IMR-90 (cell line): ENCODE measurements at regions not wholly inside any gene's neighbourhood (a gene's known extent, or its start where the extent isn't known, plus 50 kb on each side); places are given as distances from the start of the nearest gene placed in this dataset.
A peak's percentile ranks its signal among the peaks of the same experiment; 100 is the strongest.

ENCODE experiments used
- ATAC-seq: fragments of 200-7000 bp; cut with Tn5 transposase; 2 replicates; pipeline ENCODE4 v1.9.1; 2020; ENCODE audit warnings: low read depth, mild to moderate bottlenecking, moderate library complexity
- BruUV-seq: library from RNA; stranded (reverse); fragments of 400-500 nt; replicated peaks from 2 replicates; lab custom pipeline; 2021; lab: Mats Ljungman, UMichigan
- CTCF ChIA-PET: fragments of 300-600 bp; formaldehyde crosslinking; extraction: SDS; loops from one replicate; lab custom pipeline; 2021; ENCODE audit warnings: antibody characterized with exemption; lab: Yijun Ruan, JAX
- POLR2A ChIA-PET: fragments of 300-600 bp; sonication (Branson Sonifier 250); formaldehyde crosslinking; loops from one replicate; lab custom pipeline; 2022; ENCODE audit warnings: antibody characterized with exemption; ENCODE audit not compliant: unreplicated experiment; lab: Charles Lee
- DNase-seq: peaks from one replicate; pipeline ENCODE4 v3.0.0; 2013
- H2AFZ ChIP-seq: replicated peaks from 2 replicates; pipeline ENCODE3; 2013; ENCODE audit warnings: low read length, mild to moderate bottlenecking; ENCODE audit not compliant: poor library complexity
- H2AK5ac ChIP-seq: 2 replicates; pipeline ENCODE4 v1.6.1; 2013; ENCODE audit warnings: low read depth, low read length, inconsistent platforms
- H2AK9ac ChIP-seq: replicated peaks from 2 replicates; pipeline ENCODE3; 2013; ENCODE audit warnings: mild to moderate bottlenecking, low read depth, low read length, moderate library complexity; ENCODE audit not compliant: poor library complexity
- H2BK120ac ChIP-seq: 2 replicates; pipeline ENCODE4 v1.6.1; 2013; ENCODE audit warnings: low read depth, low read length, inconsistent platforms
- H2BK15ac ChIP-seq: 3 replicates; pipeline ENCODE4 v1.6.1; 2013; ENCODE audit warnings: low read depth, low read length, inconsistent platforms
- H2BK20ac ChIP-seq: 2 replicates; pipeline ENCODE4 v1.6.1; 2013; ENCODE audit warnings: low read depth, mild to moderate bottlenecking, inconsistent platforms, low read length, moderate library complexity
- H2BK5ac ChIP-seq: 2 replicates; pipeline ENCODE4 v1.6.1; 2013; ENCODE audit warnings: mild to moderate bottlenecking, low read depth, low read length, inconsistent platforms; ENCODE audit not compliant: poor library complexity, severe bottlenecking
- H3K14ac ChIP-seq: replicated peaks from 2 replicates; pipeline ENCODE4 v1.6.1; 2013; ENCODE audit warnings: low read depth, low read length, inconsistent platforms
- H3K18ac ChIP-seq: 2 replicates; pipeline ENCODE4 v1.6.1; 2013; ENCODE audit warnings: low read depth, low read length, control low read depth
- H3K23ac ChIP-seq: 2 replicates; pipeline ENCODE4 v1.6.1; 2013; ENCODE audit warnings: low read depth, low read length, inconsistent platforms
- H3K27ac ChIP-seq: 2 replicates; pipeline ENCODE4 v1.5.1; 2013; ENCODE audit warnings: mild to moderate bottlenecking, control low read depth, low read length; ENCODE audit not compliant: insufficient read depth
- H3K27me3 ChIP-seq: 2 replicates; pipeline ENCODE4 v1.6.1; 2013; ENCODE audit warnings: low read length; ENCODE audit not compliant: control insufficient read depth, insufficient read depth
- H3K36me3 ChIP-seq: 2 replicates; pipeline ENCODE4 v1.6.1; 2013; ENCODE audit warnings: low read length, mixed read lengths; ENCODE audit not compliant: control insufficient read depth, insufficient read depth
- H3K4ac ChIP-seq: 2 replicates; pipeline ENCODE4 v1.6.1; 2013; ENCODE audit warnings: low read depth, low read length, inconsistent platforms
- H3K4me1 ChIP-seq: 2 replicates; pipeline ENCODE4 v1.6.1; 2013; ENCODE audit warnings: low read length, mixed read lengths; ENCODE audit not compliant: control insufficient read depth, insufficient read depth
- H3K4me2 ChIP-seq: 2 replicates; pipeline ENCODE4 v1.6.1; 2013; ENCODE audit warnings: low read depth, mild to moderate bottlenecking, control low read depth, low read length, moderate library complexity
- H3K4me3 ChIP-seq: 2 replicates; pipeline ENCODE4 v1.5.1; 2013; ENCODE audit warnings: low read depth, mild to moderate bottlenecking, control low read depth, low read length, moderate library complexity; ENCODE audit not compliant: insufficient read depth
- H3K56ac ChIP-seq: 2 replicates; pipeline ENCODE4 v1.6.1; 2013; ENCODE audit warnings: low read length, inconsistent platforms; ENCODE audit not compliant: insufficient read depth; ENCODE audit errors: extremely low read depth
- H3K79me1 ChIP-seq, 2 experiments: 2 replicates each; pipeline ENCODE4 v1.6.1; 2013; ENCODE audit warnings: low read length in 2 of 2, inconsistent platforms in 1 of 2, low read depth in 1 of 2
- H3K9ac ChIP-seq: 2 replicates; pipeline ENCODE4 v1.6.1; 2013; ENCODE audit warnings: low read depth, low read length, control low read depth
- H3K9me1 ChIP-seq: 2 replicates; pipeline ENCODE4 v1.6.1; 2013; ENCODE audit warnings: low read length, inconsistent platforms; ENCODE audit not compliant: insufficient read depth
- H3K9me3 ChIP-seq: 2 replicates; pipeline ENCODE4 v1.6.1; 2013; ENCODE audit warnings: low read length; ENCODE audit not compliant: control insufficient read depth, insufficient read depth
- H4K20me1 ChIP-seq: 2 replicates; pipeline ENCODE4 v1.6.1; 2013; ENCODE audit warnings: low read length, inconsistent platforms; ENCODE audit not compliant: insufficient read depth
- H4K5ac ChIP-seq: 2 replicates; pipeline ENCODE4 v1.6.1; 2013; ENCODE audit warnings: mild to moderate bottlenecking, low read depth, low read length, control low read depth
- H4K8ac ChIP-seq, 2 experiments: 2 replicates each; pipeline ENCODE4 v1.6.1; 2013; ENCODE audit warnings: low read depth in 2 of 2, low read length in 2 of 2, control low read depth in 1 of 2, inconsistent platforms in 1 of 2
- H4K91ac ChIP-seq: 2 replicates; pipeline ENCODE4 v1.6.1; 2013; ENCODE audit warnings: low read depth, low read length, inconsistent platforms; ENCODE audit not compliant: insufficient read depth
- BHLHE40 ChIP-seq: fragments of 150-350 bp; IDR thresholded peaks from 2 replicates; pipeline ENCODE4 v1.6.1; 2016; ENCODE audit warnings: mild to moderate bottlenecking, low read depth, low read length
- CEBPB ChIP-seq: IDR thresholded peaks from 2 replicates; pipeline ENCODE4 v1.6.1; 2012; ENCODE audit warnings: low read depth, low read length, improper control_type of control experiment
- CHD1 ChIP-seq: IDR thresholded peaks from 2 replicates; pipeline ENCODE4 v1.6.1; 2012; ENCODE audit warnings: low read depth, low read length, improper control_type of control experiment
- FOS ChIP-seq: fragments of 150-350 bp; IDR thresholded peaks from 2 replicates; pipeline ENCODE4 v1.6.1; 2016; ENCODE audit warnings: low read depth, low read length
- MAFK ChIP-seq: IDR thresholded peaks from 2 replicates; pipeline ENCODE4 v1.6.1; 2012; ENCODE audit warnings: low read depth, low read length, improper control_type of control experiment
- MAZ ChIP-seq: IDR thresholded peaks from 2 replicates; pipeline ENCODE4 v1.6.1; 2012; ENCODE audit warnings: low read depth, mild to moderate bottlenecking, low read length, improper control_type of control experiment, moderate library complexity, borderline replicate concordance
- MXI1 ChIP-seq: IDR thresholded peaks from 2 replicates; pipeline ENCODE4 v1.6.1; 2012; ENCODE audit warnings: low read depth, mild to moderate bottlenecking, low read length, moderate library complexity, borderline replicate concordance
- NFE2L2 ChIP-seq: fragments of 150-350 bp; IDR thresholded peaks from 2 replicates; pipeline ENCODE4 v1.6.1; 2016; ENCODE audit warnings: low read depth, mild to moderate bottlenecking, low read length
- POLR2A ChIP-seq: IDR thresholded peaks from 2 replicates; pipeline ENCODE4 v1.6.1; 2012; ENCODE audit warnings: mild to moderate bottlenecking, low read depth, low read length
- RAD21 ChIP-seq: IDR thresholded peaks from 2 replicates; pipeline ENCODE4 v1.6.1; 2012; ENCODE audit warnings: low read length, improper control_type of control experiment
- RCOR1 ChIP-seq: IDR thresholded peaks from 2 replicates; pipeline ENCODE4 v1.6.1; 2012; ENCODE audit warnings: mild to moderate bottlenecking, low read length, improper control_type of control experiment; ENCODE audit not compliant: insufficient replicate concordance
- RFX5 ChIP-seq: IDR thresholded peaks from 2 replicates; pipeline ENCODE4 v1.8.0; 2012; ENCODE audit warnings: low read depth, mild to moderate bottlenecking, low read length, moderate library complexity
- WGBS, 2 experiments: methylation state at CpG; one replicate each; pipeline versions ENCODE4 v1.1.5 to v1.1.7; 2013; ENCODE audit warnings: missing lambda C conversion rate in 2 of 2; ENCODE audit not compliant: insufficient read length in 1 of 2; ENCODE audit errors: extremely low coverage in 2 of 2; 5-methylcytosine and 5-hydroxymethylcytosine counted together
- dilution Hi-C: fragments of 300-500 bp; cut with HindIII; formaldehyde crosslinking; loops from one replicate; pipeline ENCODE4 v1.14.3; 2018; ENCODE audit warnings: low sequenced_read_pairs; ENCODE audit not compliant: unreplicated experiment
- in situ Hi-C: fragments of 300-500 bp; cut with MboI; formaldehyde crosslinking; loops from 3 replicates; pipeline ENCODE4 v1.14.3; 2019; ENCODE audit warnings: low sequenced_read_pairs, inconsistent platforms, mixed read lengths
- intact Hi-C: fragments of 100-400 bp; cut with micrococcal nuclease; formaldehyde crosslinking; loops from 2 replicates; pipeline ENCODE4 v1.10.0; 2022
- TF ChIP-seq, protein P1 (sequence below): fragments of 150-350 bp; IDR thresholded peaks from 2 replicates; pipeline ENCODE4 v1.6.1; 2017; ENCODE audit warnings: mild to moderate bottlenecking, antibody characterized with exemption, low read length, low read depth
- TF ChIP-seq, protein P2 (sequence below): fragments of 150-350 bp; IDR thresholded peaks from 2 replicates; pipeline ENCODE4 v1.6.1; 2016; ENCODE audit warnings: low read depth, mild to moderate bottlenecking, low read length, moderate library complexity, borderline replicate concordance

DNA sequence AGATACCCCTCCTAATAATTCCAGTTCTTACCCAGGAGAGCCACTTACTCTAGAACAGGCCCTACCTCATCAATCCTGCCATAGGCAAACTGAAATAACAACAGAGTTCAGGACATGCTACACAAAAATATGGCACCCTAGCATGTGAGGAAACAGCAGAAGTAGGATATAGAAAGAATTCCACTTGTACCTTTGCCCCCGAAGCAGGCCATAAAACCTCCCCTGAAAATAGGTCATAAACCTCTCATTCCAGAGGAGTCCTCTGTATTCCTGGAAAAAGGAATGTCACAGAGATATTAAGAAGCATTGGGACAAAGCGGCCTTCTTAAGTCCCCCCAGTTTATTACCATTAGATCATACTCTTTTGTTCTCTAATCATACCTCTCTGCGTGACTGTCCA is 504.3 kb upstream of the MARCKS start:
- Histone ChIP-seq H3K79me1 (no peaks in the 10 kb centered on the region), H3K9ac (no peak overlapping the region), H2AFZ (no peak overlapping the region), H2BK5ac (peak overlapping the region; percentile 100), H3K27ac (peak overlapping the region; percentile 99), H4K20me1 (no peaks in the 10 kb centered on the region), H3K9me3 (no peaks in the 10 kb centered on the region), H2BK15ac (peak overlapping the region; percentile 99), H2BK20ac (peak overlapping the region; percentile 100), H2AK9ac (peak overlapping the region; percentile 59), H3K4me3 (no peak overlapping the region), H3K36me3 (no peaks in the 10 kb centered on the region), H3K9me1 (peaks cover 13% of the 10 kb centered on the region), H3K14ac (peak overlapping the region; percentile 98), H3K27me3 (no peaks in the 10 kb centered on the region), H2BK120ac (peak overlapping the region; percentile 100), H3K18ac (peak overlapping the region; percentile 98), H4K5ac (peak overlapping the region; percentile 97), H3K4ac (peak overlapping the region; percentile 99), H2AK5ac (peak overlapping the region; percentile 84), H3K56ac (peak overlapping the region; percentile 98), H3K4me1 (peaks cover 22% of the 10 kb centered on the region), H3K4me2 (peak overlapping the region; percentile 41; the same call in 1 of the 2 replicates), H4K8ac (peak overlapping the region; percentile 87 to 95), H4K91ac (peak overlapping the region; percentile 99), H3K23ac (peak overlapping the region; percentile 98)
- ChIA-PET POLR2A (interaction anchor here (1.0 kb wide), 1 partner anchor 24 kb away, joined by 3 read pairs; no protein-coding TSS in a partner anchor), CTCF (interaction anchor here (0.6 to 0.9 kb wide), 2 partner anchors 23 to 381 kb away, joined by 3 to 7 read pairs; no protein-coding TSS in a partner anchor)
- DNase-seq (no peak), ATAC-seq (no peak)
- no CpG with 5 or more reads among the region's 3 CpGs for WGBS, 2 experiments
- no TSS peak for BruUV-seq
- in situ Hi-C loops (no loop called here), dilution Hi-C loops (no loop called here), intact Hi-C loops (loop anchor here (2.0 to 10.0 kb wide), 2 partner anchors 506 to 568 kb away; no protein-coding TSS in a partner anchor)
- TF ChIP-seq CHD1 (no peak), MAZ (no peak), FOS (no peak), RAD21 (no peak), POLR2A (no peak), RFX5 (no peak), MXI1 (no peak), BHLHE40 (no peak), CEBPB (no peak), RCOR1 (no peak), MAFK (no peak), NFE2L2 (no peak)
- TF ChIP-seq, protein P1, sequence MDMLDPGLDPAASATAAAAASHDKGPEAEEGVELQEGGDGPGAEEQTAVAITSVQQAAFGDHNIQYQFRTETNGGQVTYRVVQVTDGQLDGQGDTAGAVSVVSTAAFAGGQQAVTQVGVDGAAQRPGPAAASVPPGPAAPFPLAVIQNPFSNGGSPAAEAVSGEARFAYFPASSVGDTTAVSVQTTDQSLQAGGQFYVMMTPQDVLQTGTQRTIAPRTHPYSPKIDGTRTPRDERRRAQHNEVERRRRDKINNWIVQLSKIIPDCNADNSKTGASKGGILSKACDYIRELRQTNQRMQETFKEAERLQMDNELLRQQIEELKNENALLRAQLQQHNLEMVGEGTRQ = no peak
- TF ChIP-seq, protein P2, sequence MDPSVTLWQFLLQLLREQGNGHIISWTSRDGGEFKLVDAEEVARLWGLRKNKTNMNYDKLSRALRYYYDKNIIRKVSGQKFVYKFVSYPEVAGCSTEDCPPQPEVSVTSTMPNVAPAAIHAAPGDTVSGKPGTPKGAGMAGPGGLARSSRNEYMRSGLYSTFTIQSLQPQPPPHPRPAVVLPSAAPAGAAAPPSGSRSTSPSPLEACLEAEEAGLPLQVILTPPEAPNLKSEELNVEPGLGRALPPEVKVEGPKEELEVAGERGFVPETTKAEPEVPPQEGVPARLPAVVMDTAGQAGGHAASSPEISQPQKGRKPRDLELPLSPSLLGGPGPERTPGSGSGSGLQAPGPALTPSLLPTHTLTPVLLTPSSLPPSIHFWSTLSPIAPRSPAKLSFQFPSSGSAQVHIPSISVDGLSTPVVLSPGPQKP = no peak
